KOPT-K1 (cell line): ENCODE measurements at regions not wholly inside any gene's neighbourhood (a gene's known extent, or its start where the extent isn't known, plus 50 kb on each side); places are given as distances from the start of the nearest gene placed in this dataset.
"Not testable (repeated sequence)": the region's sequence is repeated elsewhere in the genome, so short reads cannot be mapped to it uniquely, and the experiment has no call there.

Experiments
- H3K27ac ChIP-seq: fragments of 200-600 bp; sonication (generic); 2 replicates; pipeline ENCODE4 v1.5.1; 2016; ENCODE audit warnings: antibody characterized with exemption, mild to moderate bottlenecking, low read depth, low read length; ENCODE audit not compliant: poor library complexity, severe bottlenecking
- H3K36me3 ChIP-seq: fragments of 200-600 bp; sonication (generic); 2 replicates; pipeline ENCODE4 v1.5.1; 2017; ENCODE audit warnings: antibody characterized with exemption, mild to moderate bottlenecking, low read length, moderate library complexity; ENCODE audit not compliant: insufficient read depth
- H3K9me3 ChIP-seq: fragments of 200-600 bp; sonication (generic); 2 replicates; pipeline ENCODE4 v1.5.1; 2017; ENCODE audit warnings: antibody characterized with exemption, low read length, mild to moderate bottlenecking; ENCODE audit not compliant: insufficient read depth, poor library complexity, severe bottlenecking

DNA sequence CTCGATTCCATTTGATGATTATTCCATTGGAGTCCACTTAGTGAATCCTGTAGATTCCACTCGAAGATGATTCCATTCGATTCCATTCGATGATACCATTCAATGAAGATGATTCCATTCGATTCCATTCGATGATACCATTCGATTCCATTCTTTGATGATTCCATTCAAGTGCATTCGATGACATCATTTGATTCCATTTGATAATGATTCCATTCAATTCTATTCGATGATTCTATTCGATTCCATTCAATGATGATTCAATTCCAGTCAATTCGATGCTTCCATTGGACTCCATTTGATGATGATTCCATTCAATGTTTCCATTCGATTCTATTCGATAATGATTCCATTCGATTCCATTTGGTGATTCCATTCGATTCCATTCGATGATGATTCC is 1150.0 kb downstream of the TP53TG3F start:
- H3K36me3 ChIP-seq, H3K27ac ChIP-seq: not testable (repeated sequence)
- peaks cover 58% of the 10 kb centered on the region for H3K9me3 ChIP-seq
